GM19025 (cell line): ENCODE measurements at regions not wholly inside any gene's neighbourhood (a gene's known extent, or its start where the extent isn't known, plus 50 kb on each side); places are given as distances from the start of the nearest gene placed in this dataset.
A peak's percentile ranks its signal among the peaks of the same experiment; 100 is the strongest.

Experiments
- ATAC-seq: cut with Tn5 transposase; IDR thresholded peaks from one replicate; pipeline ENCODE4 v1.9.1; 2021; ENCODE audit warnings: mild to moderate bottlenecking, low read depth, moderate library complexity; ENCODE audit not compliant: unreplicated experiment

- no peak for ATAC-seq
These were observed 743.6 kb downstream of the KCNJ3 start for GRCh38 chr2:155442088-155442487.

GRCh38 chr2:155431004-155431507 lies 732.6 kb downstream of the KCNJ3 start:
- ATAC-seq: no peak

- ATAC-seq: no peak
These were observed 729.0 kb downstream of the KCNJ3 start for GRCh38 chr2:155427470-155427869.

- ATAC-seq: no peak
These were observed 726.0 kb downstream of the KCNJ3 start for GRCh38 chr2:155424518-155424917.

- no peak for ATAC-seq
These were observed 720.3 kb downstream of the KCNJ3 start for GRCh38 chr2:155418753-155419152.

GRCh38 chr2:155412598-155412997 lies 714.1 kb downstream of the KCNJ3 start:
- ATAC-seq: peak; percentile 56

GRCh38 chr2:155404433-155405002 lies 706.0 kb downstream of the KCNJ3 start:
- no peak for ATAC-seq

- ATAC-seq: no peak
These were observed 694.9 kb downstream of the KCNJ3 start for GRCh38 chr2:155393406-155393805.

GRCh38 chr2:155391613-155392130 lies 693.2 kb downstream of the KCNJ3 start:
- no peak for ATAC-seq

GRCh38 chr2:155389224-155389623 lies 690.7 kb downstream of the KCNJ3 start:
- ATAC-seq: no peak

- no peak for ATAC-seq
These were observed 686.1 kb downstream of the KCNJ3 start for GRCh38 chr2:155384555-155385123.

- no peak for ATAC-seq
These were observed 684.3 kb downstream of the KCNJ3 start for GRCh38 chr2:155382776-155383175.

- ATAC-seq: no peak
These were observed 682.9 kb downstream of the KCNJ3 start for GRCh38 chr2:155381436-155381835.

GRCh38 chr2:155379494-155379893 lies 681.0 kb downstream of the KCNJ3 start:
- ATAC-seq: no peak

GRCh38 chr2:155377931-155378444 lies 679.5 kb downstream of the KCNJ3 start:
- no peak for ATAC-seq

- no peak for ATAC-seq
These were observed 678.8 kb downstream of the KCNJ3 start for GRCh38 chr2:155377266-155377680.

- ATAC-seq: no peak
These were observed 674.5 kb downstream of the KCNJ3 start for GRCh38 chr2:155372969-155373368.

GRCh38 chr2:155368934-155369333 lies 670.4 kb downstream of the KCNJ3 start:
- ATAC-seq: no peak

GRCh38 chr2:155364766-155365165 lies 666.3 kb downstream of the KCNJ3 start:
- ATAC-seq: no peak

GRCh38 chr2:155363349-155363888 lies 664.9 kb downstream of the KCNJ3 start:
- ATAC-seq: no peak

GRCh38 chr2:155357172-155357571 lies 658.7 kb downstream of the KCNJ3 start:
- ATAC-seq: no peak

- ATAC-seq: no peak
These were observed 657.8 kb downstream of the KCNJ3 start for GRCh38 chr2:155356250-155356649.
